ENCODE measurements at regions not wholly inside any gene's neighbourhood (a gene's known extent, or its start where the extent isn't known, plus 50 kb on each side); places are given as distances from the start of the nearest gene placed in this dataset.

- POLR2A ChIA-PET = no interaction called here
- no peak for TF ChIP-seq BHLHE40 (IDR thresholded peaks at IDR 0.05; ENCODE audit: borderline replicate concordance)
- no peak for TF ChIP-seq FOXM1 (IDR thresholded peaks at IDR 0.05; ENCODE audit: borderline replicate concordance)
- TF ChIP-seq SP1 (IDR thresholded peaks at IDR 0.05) = no peak
- no peak for TF ChIP-seq ELF4 (IDR thresholded peaks at IDR 0.05)
- DNase-seq (ENCODE audit: extremely low spot score) = no peak
- CTCF ChIA-PET = no interaction called here
Measured at GRCh38 chr3:3632449-3632848, 166.8 kb upstream of the LRRN1 start.

- no peak for DNase-seq (ENCODE audit: extremely low spot score)
- CTCF ChIA-PET = no interaction called here
- POLR2A ChIA-PET = no interaction called here
- TF ChIP-seq NFRKB (IDR thresholded peaks at IDR 0.05) (no peak), LEF1 (IDR thresholded peaks at IDR 0.05; ENCODE audit: borderline replicate concordance) (no peak), SUZ12 (IDR thresholded peaks at IDR 0.05) (no peak), BHLHE40 (IDR thresholded peaks at IDR 0.05; ENCODE audit: borderline replicate concordance) (no peak), FOXA1 (IDR thresholded peaks at IDR 0.05) (no peak), FOXM1 (IDR thresholded peaks at IDR 0.05; ENCODE audit: borderline replicate concordance) (no peak), FOXK2 (IDR thresholded peaks at IDR 0.05) (no peak), CTBP1 (IDR thresholded peaks at IDR 0.05; ENCODE audit: borderline replicate concordance) (no peak), ZNF384 (IDR thresholded peaks at IDR 0.05) (no peak), TARDBP (IDR thresholded peaks at IDR 0.05) (no peak), ARNT (IDR thresholded peaks at IDR 0.05) (no peak), L3MBTL2 (conservative IDR thresholded peaks at IDR 0.05) (no peak), PKNOX1 (IDR thresholded peaks at IDR 0.05) (no peak), ELF4 (IDR thresholded peaks at IDR 0.05) (no peak), HDGF (IDR thresholded peaks at IDR 0.05; ENCODE audit: borderline replicate concordance) (no peak), SP1 (IDR thresholded peaks at IDR 0.05) (no peak)
Measured at GRCh38 chr3:3631114-3631513, 168.1 kb upstream of the LRRN1 start.

GRCh38 chr3:3629911-3630310 is 169.3 kb upstream of the LRRN1 start:
- ChIA-PET CTCF (no interaction called here), POLR2A (no interaction called here)
- DNase-seq (ENCODE audit: extremely low spot score) = no peak
- TF ChIP-seq NFRKB (IDR thresholded peaks at IDR 0.05) (no peak), HDGF (IDR thresholded peaks at IDR 0.05; ENCODE audit: borderline replicate concordance) (no peak), SUZ12 (IDR thresholded peaks at IDR 0.05) (no peak), ARNT (IDR thresholded peaks at IDR 0.05) (no peak), PKNOX1 (IDR thresholded peaks at IDR 0.05) (no peak), FOXA1 (IDR thresholded peaks at IDR 0.05) (no peak), FOXK2 (IDR thresholded peaks at IDR 0.05) (no peak), L3MBTL2 (conservative IDR thresholded peaks at IDR 0.05) (no peak), ZNF384 (IDR thresholded peaks at IDR 0.05) (no peak), ELF4 (IDR thresholded peaks at IDR 0.05) (no peak), CTBP1 (IDR thresholded peaks at IDR 0.05; ENCODE audit: borderline replicate concordance) (no peak), LEF1 (IDR thresholded peaks at IDR 0.05; ENCODE audit: borderline replicate concordance) (no peak), BHLHE40 (IDR thresholded peaks at IDR 0.05; ENCODE audit: borderline replicate concordance) (no peak), FOXM1 (IDR thresholded peaks at IDR 0.05; ENCODE audit: borderline replicate concordance) (no peak), TARDBP (IDR thresholded peaks at IDR 0.05) (no peak), SP1 (IDR thresholded peaks at IDR 0.05) (no peak)

- ChIA-PET CTCF (no interaction called here), POLR2A (no interaction called here)
- DNase-seq (ENCODE audit: extremely low spot score) = no peak
- TF ChIP-seq ELF4 (IDR thresholded peaks at IDR 0.05) (no peak), ARNT (IDR thresholded peaks at IDR 0.05) (no peak), SP1 (IDR thresholded peaks at IDR 0.05) (no peak), FOXM1 (IDR thresholded peaks at IDR 0.05; ENCODE audit: borderline replicate concordance) (no peak), CTBP1 (IDR thresholded peaks at IDR 0.05; ENCODE audit: borderline replicate concordance) (no peak), BHLHE40 (IDR thresholded peaks at IDR 0.05; ENCODE audit: borderline replicate concordance) (no peak), HDGF (IDR thresholded peaks at IDR 0.05; ENCODE audit: borderline replicate concordance) (no peak), NFRKB (IDR thresholded peaks at IDR 0.05) (no peak), LEF1 (IDR thresholded peaks at IDR 0.05; ENCODE audit: borderline replicate concordance) (no peak), FOXK2 (IDR thresholded peaks at IDR 0.05) (no peak), SUZ12 (IDR thresholded peaks at IDR 0.05) (no peak)
Measured at GRCh38 chr3:3628676-3629328, 170.4 kb upstream of the LRRN1 start.

GRCh38 chr3:3627114-3627513 is 172.1 kb upstream of the LRRN1 start:
- ChIA-PET CTCF (no interaction called here), POLR2A (no interaction called here)
- DNase-seq (ENCODE audit: extremely low spot score) = no peak
- TF ChIP-seq PKNOX1 (IDR thresholded peaks at IDR 0.05) = no peak
- no peak for TF ChIP-seq NFRKB (IDR thresholded peaks at IDR 0.05)
- TF ChIP-seq LEF1 (IDR thresholded peaks at IDR 0.05; ENCODE audit: borderline replicate concordance) = no peak
- no peak for TF ChIP-seq FOXK2 (IDR thresholded peaks at IDR 0.05)
- TF ChIP-seq FOXA1 (IDR thresholded peaks at IDR 0.05) = no peak
- TF ChIP-seq SP1 (IDR thresholded peaks at IDR 0.05) = no peak
- TF ChIP-seq CTBP1 (IDR thresholded peaks at IDR 0.05; ENCODE audit: borderline replicate concordance) = no peak
- TF ChIP-seq ZNF384 (IDR thresholded peaks at IDR 0.05) = no peak
- no peak for TF ChIP-seq L3MBTL2 (conservative IDR thresholded peaks at IDR 0.05)
- TF ChIP-seq SUZ12 (IDR thresholded peaks at IDR 0.05) = no peak
- no peak for TF ChIP-seq ELF4 (IDR thresholded peaks at IDR 0.05)
- no peak for TF ChIP-seq FOXM1 (IDR thresholded peaks at IDR 0.05; ENCODE audit: borderline replicate concordance)
- TF ChIP-seq TARDBP (IDR thresholded peaks at IDR 0.05) = no peak
- TF ChIP-seq BHLHE40 (IDR thresholded peaks at IDR 0.05; ENCODE audit: borderline replicate concordance) = no peak
- no peak for TF ChIP-seq ARNT (IDR thresholded peaks at IDR 0.05)
